HepG2 (cell line): ENCODE measurements at regions not wholly inside any gene's neighbourhood (a gene's known extent, or its start where the extent isn't known, plus 50 kb on each side); places are given as distances from the start of the nearest gene placed in this dataset.

Source experiments
- BHLHE40 ChIP-seq: IDR thresholded peaks from 2 replicates; pipeline ENCODE4 v1.6.1; 2011; ENCODE audit warnings: low read length, improper control_type of control experiment
- RAD21 ChIP-seq: fragments of 450-650 bp; formaldehyde crosslinking; IDR thresholded peaks from 2 replicates; pipeline ENCODE4 v1.5.0; 2020; ENCODE audit warnings: mild to moderate bottlenecking
- TCF7L2 ChIP-seq: IDR thresholded peaks from 2 replicates; pipeline ENCODE4 v1.6.1; 2011; ENCODE audit warnings: mild to moderate bottlenecking, low read depth, low read length, moderate library complexity
- ZMYM4 ChIP-seq: sonication (generic); formaldehyde crosslinking; IDR thresholded peaks from 2 replicates; pipeline ENCODE4 v1.8.1; 2023; ENCODE audit warnings: mild to moderate bottlenecking, missing genetic modification reagents
- ZNF142 ChIP-seq: sonication (generic); formaldehyde crosslinking; IDR thresholded peaks from 2 replicates; pipeline ENCODE4 v1.4.0; 2020; ENCODE audit warnings: missing genetic modification reagents
- ZNF780A ChIP-seq: sonication (generic); formaldehyde crosslinking; IDR thresholded peaks from 2 replicates; pipeline ENCODE4 v1.8.0; 2022; ENCODE audit warnings: mild to moderate bottlenecking, missing genetic modification reagents, moderate library complexity

GRCh38 chr4:107203733-107204132 is 167.6 kb upstream of the DKK2 start:
- TF ChIP-seq ZMYM4 (CRISPR knock-in tag) (no peak), ZNF142 (CRISPR knock-in tag) (no peak), BHLHE40 (no peak), TCF7L2 (no peak), RAD21 (no peak), ZNF780A (no peak)
